GM23338 (cell line): ENCODE measurements at regions not wholly inside any gene's neighbourhood (a gene's known extent, or its start where the extent isn't known, plus 50 kb on each side); places are given as distances from the start of the nearest gene placed in this dataset.

Source experiments
- ATAC-seq: fragments of 200-7000 bp; cut with Tn5 transposase; 3 replicates; pipeline ENCODE4 v1.9.1; 2020
- DNase-seq: peaks from one replicate; pipeline ENCODE4 v3.0.0-alpha.2; 2015; ENCODE audit warnings: low spot score
- H2AFZ ChIP-seq: fragments of 200-600 bp; sonication (generic); 2 replicates; pipeline ENCODE4 v1.8.0; 2016; ENCODE audit warnings: antibody characterized with exemption, mild to moderate bottlenecking, moderate library complexity
- H3F3A ChIP-seq: fragments of 200-600 bp; sonication (generic); replicated peaks from 2 replicates; pipeline ENCODE4 v1.8.0; 2017; ENCODE audit warnings: antibody characterized with exemption, mixed run types, low read depth
- H3K27ac ChIP-seq: fragments of 200-600 bp; sonication (generic); 2 replicates; pipeline ENCODE4 v1.6.1; 2016; ENCODE audit warnings: low read depth
- H3K27me3 ChIP-seq: fragments of 200-600 bp; sonication (generic); 2 replicates; pipeline ENCODE4 v1.8.0; 2016; ENCODE audit warnings: mild to moderate bottlenecking, mixed run types, moderate library complexity; ENCODE audit not compliant: insufficient read depth
- H3K36me3 ChIP-seq: fragments of 200-600 bp; sonication (generic); 2 replicates; pipeline ENCODE4 v1.8.0; 2016; ENCODE audit warnings: mild to moderate bottlenecking; ENCODE audit not compliant: insufficient read depth
- H3K4me1 ChIP-seq: fragments of 200-600 bp; sonication (generic); 2 replicates; pipeline ENCODE4 v1.8.0; 2016; ENCODE audit warnings: mild to moderate bottlenecking, moderate library complexity; ENCODE audit not compliant: insufficient read depth
- H3K4me2 ChIP-seq: fragments of 200-600 bp; sonication (generic); 2 replicates; pipeline ENCODE4 v1.7.1; 2017; ENCODE audit warnings: mixed run types
- H3K4me3 ChIP-seq: fragments of 200-600 bp; sonication (generic); 2 replicates; pipeline ENCODE4 v1.6.1; 2016; ENCODE audit warnings: mixed run types
- H3K79me2 ChIP-seq: fragments of 200-600 bp; sonication (generic); replicated peaks from 2 replicates; pipeline ENCODE4 v1.8.0; 2017; ENCODE audit warnings: mild to moderate bottlenecking; ENCODE audit not compliant: insufficient read depth
- H3K9me2 ChIP-seq: fragments of 200-600 bp; sonication (generic); 2 replicates; pipeline ENCODE4 v1.8.0; 2017; ENCODE audit not compliant: insufficient read depth
- H4K20me1 ChIP-seq: fragments of 200-600 bp; sonication (generic); replicated peaks from 2 replicates; pipeline ENCODE4 v1.8.0; 2017; ENCODE audit warnings: mild to moderate bottlenecking; ENCODE audit not compliant: insufficient read depth
- H3K27ac Mint-ChIP-seq: 2 replicates; pipeline ENCODE4 v1.8.0; 2020; ENCODE audit warnings: inconsistent platforms, mild to moderate bottlenecking, moderate library complexity, mixed read lengths
- H3K27me3 Mint-ChIP-seq: 3 replicates; pipeline ENCODE4 v1.8.0; 2022; ENCODE audit warnings: low read depth, mild to moderate bottlenecking, moderate library complexity, mixed read lengths, inconsistent platforms; ENCODE audit not compliant: insufficient read depth, poor library complexity
- H3K36me3 Mint-ChIP-seq: 3 replicates; pipeline ENCODE4 v1.8.0; 2021; ENCODE audit warnings: low read depth, mild to moderate bottlenecking, inconsistent platforms, moderate library complexity, mixed read lengths
- H3K4me1 Mint-ChIP-seq: 3 replicates; pipeline ENCODE4 v1.8.0; 2020; ENCODE audit warnings: mild to moderate bottlenecking, inconsistent platforms, mixed read lengths
- H3K4me3 Mint-ChIP-seq: 3 replicates; pipeline ENCODE4 v1.8.0; 2021; ENCODE audit warnings: moderate library complexity, mild to moderate bottlenecking, inconsistent platforms, mixed read lengths
- H3K9me3 Mint-ChIP-seq: 3 replicates; pipeline ENCODE4 v1.8.0; 2020; ENCODE audit warnings: moderate library complexity, mild to moderate bottlenecking, inconsistent platforms, mixed read lengths
- EZH2 ChIP-seq: fragments of 200-600 bp; sonication (generic); IDR thresholded peaks from one replicate; pipeline ENCODE4 v1.8.0; 2017; ENCODE audit warnings: antibody characterized with exemption, mild to moderate bottlenecking, low read depth; ENCODE audit not compliant: unreplicated experiment
- NANOG ChIP-seq: IDR thresholded peaks from 2 replicates; pipeline ENCODE4 v1.6.1; 2016; ENCODE audit warnings: antibody characterized with exemption, borderline replicate concordance
- ZNF331 ChIP-seq: fragments of 250-450 bp; sonication (Bioruptor Pico); IDR thresholded peaks from 2 replicates; pipeline ENCODE4 v1.5.0; 2020; ENCODE audit warnings: low read depth, mild to moderate bottlenecking, moderate library complexity
- TF ChIP-seq, protein P1 (sequence below), 2 experiments: fragments of 200-600 bp in 1 of 2; sonication (generic) in 1 of 2; conservative IDR thresholded peaks; 2 replicates each; pipeline versions ENCODE4 v1.5.1 to v1.6.1; 2016 to 2017; ENCODE audit warnings: antibody characterized with exemption in 2 of 2, low read depth in 2 of 2, mild to moderate bottlenecking in 2 of 2, moderate library complexity in 1 of 2
- TF ChIP-seq, protein P2 (sequence below): IDR thresholded peaks from 2 replicates; pipeline ENCODE4 v1.6.1; 2016; ENCODE audit warnings: antibody characterized with exemption
- TF ChIP-seq, protein P3 (sequence below): IDR thresholded peaks from one replicate; pipeline ENCODE4 v1.6.1; 2018; ENCODE audit warnings: antibody characterized with exemption; ENCODE audit not compliant: unreplicated experiment
- TF ChIP-seq, protein P4 (sequence below): fragments of 250-450 bp; sonication (Bioruptor Pico); IDR thresholded peaks from 2 replicates; pipeline ENCODE4 v1.5.0; 2020; ENCODE audit warnings: mild to moderate bottlenecking, moderate library complexity

DNA sequence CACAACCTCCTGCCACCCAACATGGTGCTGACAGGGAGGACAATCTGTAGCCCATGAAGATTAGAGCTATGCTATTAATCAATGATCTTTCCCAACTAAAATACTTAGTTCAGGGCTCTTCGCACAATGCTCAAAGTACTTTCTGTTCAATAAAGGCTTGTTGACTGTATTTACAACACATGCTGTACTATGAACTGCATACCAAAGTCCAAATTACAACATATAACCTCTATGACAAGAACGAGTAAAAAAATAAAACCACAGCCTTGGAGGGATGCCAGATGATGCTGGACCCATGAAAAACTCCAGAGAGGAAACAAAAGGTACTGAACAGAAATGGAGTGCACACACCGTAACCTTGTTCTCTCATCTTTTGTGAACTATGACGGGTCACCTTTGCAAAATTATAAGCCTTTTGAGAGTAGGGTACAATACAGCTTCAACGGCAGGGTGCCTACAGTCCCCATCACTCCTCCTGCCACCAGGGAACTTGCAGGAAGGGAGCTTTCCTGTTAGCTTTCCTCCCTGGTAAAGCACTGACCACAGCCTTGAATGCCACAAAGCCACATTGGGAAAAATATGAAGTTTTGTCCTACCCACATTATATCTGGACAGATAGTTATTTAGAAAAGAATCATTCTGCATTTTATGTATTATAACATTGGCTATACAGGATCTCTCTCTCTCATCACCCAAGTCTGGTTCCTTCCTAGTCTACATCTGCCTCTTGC lies 175.6 kb downstream of the NRIP1 start:
- Histone ChIP-seq H3K9me2 (0 out of 2 replicates have a peak, but pooled peaks cover 3% of the 10 kb centered on the region), H3K4me2 (no peak overlapping the region), H4K20me1 (no peaks in the 10 kb centered on the region), H3K4me1 (peaks cover 7% of the 10 kb centered on the region; the same call in 1 of the 2 replicates), H3F3A (no peaks in the 10 kb centered on the region), H2AFZ (no peak overlapping the region), H3K27ac (no peak overlapping the region), H3K27me3 (no peaks in the 10 kb centered on the region), H3K79me2 (no peaks in the 10 kb centered on the region), H3K4me3 (no peak overlapping the region), H3K36me3 (no peaks in the 10 kb centered on the region)
- DNase-seq, result no peak
- H3K9me3 Mint-ChIP-seq, result no peaks in the 10 kb centered on the region
- no peaks in the 10 kb centered on the region for H3K36me3 Mint-ChIP-seq
- H3K27me3 Mint-ChIP-seq, result no peaks in the 10 kb centered on the region
- peaks cover 6% of the 10 kb centered on the region; the same call in 2 of the 3 replicates for H3K4me1 Mint-ChIP-seq
- H3K27ac Mint-ChIP-seq, result no peak overlapping the region
- TF ChIP-seq, protein P1, sequence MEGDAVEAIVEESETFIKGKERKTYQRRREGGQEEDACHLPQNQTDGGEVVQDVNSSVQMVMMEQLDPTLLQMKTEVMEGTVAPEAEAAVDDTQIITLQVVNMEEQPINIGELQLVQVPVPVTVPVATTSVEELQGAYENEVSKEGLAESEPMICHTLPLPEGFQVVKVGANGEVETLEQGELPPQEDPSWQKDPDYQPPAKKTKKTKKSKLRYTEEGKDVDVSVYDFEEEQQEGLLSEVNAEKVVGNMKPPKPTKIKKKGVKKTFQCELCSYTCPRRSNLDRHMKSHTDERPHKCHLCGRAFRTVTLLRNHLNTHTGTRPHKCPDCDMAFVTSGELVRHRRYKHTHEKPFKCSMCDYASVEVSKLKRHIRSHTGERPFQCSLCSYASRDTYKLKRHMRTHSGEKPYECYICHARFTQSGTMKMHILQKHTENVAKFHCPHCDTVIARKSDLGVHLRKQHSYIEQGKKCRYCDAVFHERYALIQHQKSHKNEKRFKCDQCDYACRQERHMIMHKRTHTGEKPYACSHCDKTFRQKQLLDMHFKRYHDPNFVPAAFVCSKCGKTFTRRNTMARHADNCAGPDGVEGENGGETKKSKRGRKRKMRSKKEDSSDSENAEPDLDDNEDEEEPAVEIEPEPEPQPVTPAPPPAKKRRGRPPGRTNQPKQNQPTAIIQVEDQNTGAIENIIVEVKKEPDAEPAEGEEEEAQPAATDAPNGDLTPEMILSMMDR (conservative IDR thresholded peaks at IDR 0.05; ENCODE audit: low read depth in 2 of 2), result no peak
- no peak for TF ChIP-seq NANOG
- H3K4me3 Mint-ChIP-seq, result no peak overlapping the region
- no peak for ATAC-seq

DNA sequence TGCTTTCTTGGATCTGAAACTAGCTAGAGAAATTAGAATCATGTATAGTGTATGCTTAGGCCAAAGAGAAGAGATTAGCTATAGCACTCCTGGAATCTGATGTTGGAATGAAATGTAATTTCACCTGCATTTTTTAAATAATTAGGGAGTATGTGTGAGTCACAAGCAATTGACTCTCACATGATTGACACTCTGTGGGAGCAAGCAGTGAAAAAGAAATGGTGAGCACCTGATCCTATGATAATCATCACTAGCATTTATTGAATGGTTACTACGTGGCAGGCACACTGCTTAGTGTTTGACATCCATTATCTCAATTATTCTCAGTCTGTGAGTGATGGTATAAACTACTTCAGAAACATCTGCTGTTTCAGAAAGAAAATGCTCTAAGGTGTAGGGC lies 176.6 kb downstream of the NRIP1 start:
- H3K27me3 Mint-ChIP-seq, result no peaks in the 10 kb centered on the region
- no peaks in the 10 kb centered on the region for H3K27me3 ChIP-seq
- no peak overlapping the region for H3K4me2 ChIP-seq
- no peak for TF ChIP-seq NANOG
- TF ChIP-seq, protein P2, sequence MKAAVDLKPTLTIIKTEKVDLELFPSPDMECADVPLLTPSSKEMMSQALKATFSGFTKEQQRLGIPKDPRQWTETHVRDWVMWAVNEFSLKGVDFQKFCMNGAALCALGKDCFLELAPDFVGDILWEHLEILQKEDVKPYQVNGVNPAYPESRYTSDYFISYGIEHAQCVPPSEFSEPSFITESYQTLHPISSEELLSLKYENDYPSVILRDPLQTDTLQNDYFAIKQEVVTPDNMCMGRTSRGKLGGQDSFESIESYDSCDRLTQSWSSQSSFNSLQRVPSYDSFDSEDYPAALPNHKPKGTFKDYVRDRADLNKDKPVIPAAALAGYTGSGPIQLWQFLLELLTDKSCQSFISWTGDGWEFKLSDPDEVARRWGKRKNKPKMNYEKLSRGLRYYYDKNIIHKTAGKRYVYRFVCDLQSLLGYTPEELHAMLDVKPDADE, result no peak
- TF ChIP-seq EZH2, result no peak
- TF ChIP-seq, protein P3, sequence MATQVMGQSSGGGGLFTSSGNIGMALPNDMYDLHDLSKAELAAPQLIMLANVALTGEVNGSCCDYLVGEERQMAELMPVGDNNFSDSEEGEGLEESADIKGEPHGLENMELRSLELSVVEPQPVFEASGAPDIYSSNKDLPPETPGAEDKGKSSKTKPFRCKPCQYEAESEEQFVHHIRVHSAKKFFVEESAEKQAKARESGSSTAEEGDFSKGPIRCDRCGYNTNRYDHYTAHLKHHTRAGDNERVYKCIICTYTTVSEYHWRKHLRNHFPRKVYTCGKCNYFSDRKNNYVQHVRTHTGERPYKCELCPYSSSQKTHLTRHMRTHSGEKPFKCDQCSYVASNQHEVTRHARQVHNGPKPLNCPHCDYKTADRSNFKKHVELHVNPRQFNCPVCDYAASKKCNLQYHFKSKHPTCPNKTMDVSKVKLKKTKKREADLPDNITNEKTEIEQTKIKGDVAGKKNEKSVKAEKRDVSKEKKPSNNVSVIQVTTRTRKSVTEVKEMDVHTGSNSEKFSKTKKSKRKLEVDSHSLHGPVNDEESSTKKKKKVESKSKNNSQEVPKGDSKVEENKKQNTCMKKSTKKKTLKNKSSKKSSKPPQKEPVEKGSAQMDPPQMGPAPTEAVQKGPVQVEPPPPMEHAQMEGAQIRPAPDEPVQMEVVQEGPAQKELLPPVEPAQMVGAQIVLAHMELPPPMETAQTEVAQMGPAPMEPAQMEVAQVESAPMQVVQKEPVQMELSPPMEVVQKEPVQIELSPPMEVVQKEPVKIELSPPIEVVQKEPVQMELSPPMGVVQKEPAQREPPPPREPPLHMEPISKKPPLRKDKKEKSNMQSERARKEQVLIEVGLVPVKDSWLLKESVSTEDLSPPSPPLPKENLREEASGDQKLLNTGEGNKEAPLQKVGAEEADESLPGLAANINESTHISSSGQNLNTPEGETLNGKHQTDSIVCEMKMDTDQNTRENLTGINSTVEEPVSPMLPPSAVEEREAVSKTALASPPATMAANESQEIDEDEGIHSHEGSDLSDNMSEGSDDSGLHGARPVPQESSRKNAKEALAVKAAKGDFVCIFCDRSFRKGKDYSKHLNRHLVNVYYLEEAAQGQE, result no peak
- no peak for TF ChIP-seq ZNF331
- TF ChIP-seq, protein P4, sequence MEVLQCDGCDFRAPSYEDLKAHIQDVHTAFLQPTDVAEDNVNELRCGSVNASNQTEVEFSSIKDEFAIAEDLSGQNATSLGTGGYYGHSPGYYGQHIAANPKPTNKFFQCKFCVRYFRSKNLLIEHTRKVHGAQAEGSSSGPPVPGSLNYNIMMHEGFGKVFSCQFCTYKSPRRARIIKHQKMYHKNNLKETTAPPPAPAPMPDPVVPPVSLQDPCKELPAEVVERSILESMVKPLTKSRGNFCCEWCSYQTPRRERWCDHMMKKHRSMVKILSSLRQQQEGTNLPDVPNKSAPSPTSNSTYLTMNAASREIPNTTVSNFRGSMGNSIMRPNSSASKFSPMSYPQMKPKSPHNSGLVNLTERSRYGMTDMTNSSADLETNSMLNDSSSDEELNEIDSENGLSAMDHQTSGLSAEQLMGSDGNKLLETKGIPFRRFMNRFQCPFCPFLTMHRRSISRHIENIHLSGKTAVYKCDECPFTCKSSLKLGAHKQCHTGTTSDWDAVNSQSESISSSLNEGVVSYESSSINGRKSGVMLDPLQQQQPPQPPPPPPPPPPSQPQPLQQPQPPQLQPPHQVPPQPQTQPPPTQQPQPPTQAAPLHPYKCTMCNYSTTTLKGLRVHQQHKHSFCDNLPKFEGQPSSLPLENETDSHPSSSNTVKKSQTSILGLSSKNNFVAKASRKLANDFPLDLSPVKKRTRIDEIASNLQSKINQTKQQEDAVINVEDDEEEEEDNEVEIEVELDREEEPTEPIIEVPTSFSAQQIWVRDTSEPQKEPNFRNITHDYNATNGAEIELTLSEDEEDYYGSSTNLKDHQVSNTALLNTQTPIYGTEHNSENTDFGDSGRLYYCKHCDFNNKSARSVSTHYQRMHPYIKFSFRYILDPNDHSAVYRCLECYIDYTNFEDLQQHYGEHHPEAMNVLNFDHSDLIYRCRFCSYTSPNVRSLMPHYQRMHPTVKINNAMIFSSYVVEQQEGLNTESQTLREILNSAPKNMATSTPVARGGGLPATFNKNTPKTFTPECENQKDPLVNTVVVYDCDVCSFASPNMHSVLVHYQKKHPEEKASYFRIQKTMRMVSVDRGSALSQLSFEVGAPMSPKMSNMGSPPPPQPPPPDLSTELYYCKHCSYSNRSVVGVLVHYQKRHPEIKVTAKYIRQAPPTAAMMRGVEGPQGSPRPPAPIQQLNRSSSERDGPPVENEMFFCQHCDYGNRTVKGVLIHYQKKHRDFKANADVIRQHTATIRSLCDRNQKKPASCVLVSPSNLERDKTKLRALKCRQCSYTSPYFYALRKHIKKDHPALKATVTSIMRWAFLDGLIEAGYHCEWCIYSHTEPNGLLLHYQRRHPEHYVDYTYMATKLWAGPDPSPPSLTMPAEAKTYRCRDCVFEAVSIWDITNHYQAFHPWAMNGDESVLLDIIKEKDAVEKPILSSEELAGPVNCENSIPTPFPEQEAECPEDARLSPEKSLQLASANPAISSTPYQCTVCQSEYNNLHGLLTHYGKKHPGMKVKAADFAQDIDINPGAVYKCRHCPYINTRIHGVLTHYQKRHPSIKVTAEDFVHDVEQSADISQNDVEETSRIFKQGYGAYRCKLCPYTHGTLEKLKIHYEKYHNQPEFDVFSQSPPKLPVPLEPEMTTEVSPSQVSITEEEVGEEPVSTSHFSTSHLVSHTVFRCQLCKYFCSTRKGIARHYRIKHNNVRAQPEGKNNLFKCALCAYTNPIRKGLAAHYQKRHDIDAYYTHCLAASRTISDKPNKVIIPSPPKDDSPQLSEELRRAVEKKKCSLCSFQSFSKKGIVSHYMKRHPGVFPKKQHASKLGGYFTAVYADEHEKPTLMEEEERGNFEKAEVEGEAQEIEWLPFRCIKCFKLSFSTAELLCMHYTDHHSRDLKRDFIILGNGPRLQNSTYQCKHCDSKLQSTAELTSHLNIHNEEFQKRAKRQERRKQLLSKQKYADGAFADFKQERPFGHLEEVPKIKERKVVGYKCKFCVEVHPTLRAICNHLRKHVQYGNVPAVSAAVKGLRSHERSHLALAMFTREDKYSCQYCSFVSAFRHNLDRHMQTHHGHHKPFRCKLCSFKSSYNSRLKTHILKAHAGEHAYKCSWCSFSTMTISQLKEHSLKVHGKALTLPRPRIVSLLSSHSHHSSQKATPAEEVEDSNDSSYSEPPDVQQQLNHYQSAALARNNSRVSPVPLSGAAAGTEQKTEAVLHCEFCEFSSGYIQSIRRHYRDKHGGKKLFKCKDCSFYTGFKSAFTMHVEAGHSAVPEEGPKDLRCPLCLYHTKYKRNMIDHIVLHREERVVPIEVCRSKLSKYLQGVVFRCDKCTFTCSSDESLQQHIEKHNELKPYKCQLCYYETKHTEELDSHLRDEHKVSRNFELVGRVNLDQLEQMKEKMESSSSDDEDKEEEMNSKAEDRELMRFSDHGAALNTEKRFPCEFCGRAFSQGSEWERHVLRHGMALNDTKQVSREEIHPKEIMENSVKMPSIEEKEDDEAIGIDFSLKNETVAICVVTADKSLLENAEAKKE (CRISPR knock-in tag), result no peak
- no peaks in the 10 kb centered on the region for H3F3A ChIP-seq
- H3K36me3 Mint-ChIP-seq, result no peaks in the 10 kb centered on the region
- no peak overlapping the region for H2AFZ ChIP-seq
- H4K20me1 ChIP-seq, result no peaks in the 10 kb centered on the region
- H3K4me1 Mint-ChIP-seq, result peaks cover 6% of the 10 kb centered on the region; the same call in 2 of the 3 replicates
- no peaks in the 10 kb centered on the region for H3K9me3 Mint-ChIP-seq
- H3K79me2 ChIP-seq, result no peaks in the 10 kb centered on the region
- H3K27ac Mint-ChIP-seq, result no peak overlapping the region
- H3K4me3 ChIP-seq, result no peak overlapping the region
- no peak overlapping the region for H3K27ac ChIP-seq
- no peak overlapping the region for H3K4me3 Mint-ChIP-seq
- peaks cover 13% of the 10 kb centered on the region; the same call in 1 of the 2 replicates for H3K9me2 ChIP-seq
- no peak for ATAC-seq
- peaks cover 7% of the 10 kb centered on the region; the same call in 1 of the 2 replicates for H3K4me1 ChIP-seq
- no peaks in the 10 kb centered on the region for H3K36me3 ChIP-seq
- no peak for DNase-seq
